ENCODE measurements at regions not wholly inside any gene's neighbourhood (a gene's known extent, or its start where the extent isn't known, plus 50 kb on each side); places are given as distances from the start of the nearest gene placed in this dataset.

- TF ChIP-seq CTCF (IDR thresholded peaks at IDR 0.05 in 2 of 3, conservative IDR thresholded peaks at IDR 0.05 in 1 of 3; ENCODE audit: borderline replicate concordance in 1 of 3, insufficient read depth in 1 of 3, low read depth in 2 of 3, low read length in 2 of 3) (no peak), SIN3A (IDR thresholded peaks at IDR 0.05; ENCODE audit: low read depth) (no peak), SP1 (IDR thresholded peaks at IDR 0.05; ENCODE audit: low read depth) (no peak), POLR2AphosphoS5 (IDR thresholded peaks at IDR 0.05; ENCODE audit: low read depth, low read length) (no peak), YY1 (IDR thresholded peaks at IDR 0.05; ENCODE audit: extremely low read depth, insufficient replicate concordance, low read depth, low read length) (no peak), EZH2 (IDR thresholded peaks at IDR 0.05) (no peak), POLR2A (IDR thresholded peaks at IDR 0.05; ENCODE audit: borderline replicate concordance, extremely low read depth, insufficient read depth, insufficient read length) (no peak), RAD21 (IDR thresholded peaks at IDR 0.05; ENCODE audit: low read depth) (no peak), JUND (IDR thresholded peaks at IDR 0.05) (no peak)
- TF ChIP-seq, protein P1, sequence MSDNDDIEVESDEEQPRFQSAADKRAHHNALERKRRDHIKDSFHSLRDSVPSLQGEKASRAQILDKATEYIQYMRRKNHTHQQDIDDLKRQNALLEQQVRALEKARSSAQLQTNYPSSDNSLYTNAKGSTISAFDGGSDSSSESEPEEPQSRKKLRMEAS (IDR thresholded peaks at IDR 0.05): no peak
- TF ChIP-seq, protein P2, sequence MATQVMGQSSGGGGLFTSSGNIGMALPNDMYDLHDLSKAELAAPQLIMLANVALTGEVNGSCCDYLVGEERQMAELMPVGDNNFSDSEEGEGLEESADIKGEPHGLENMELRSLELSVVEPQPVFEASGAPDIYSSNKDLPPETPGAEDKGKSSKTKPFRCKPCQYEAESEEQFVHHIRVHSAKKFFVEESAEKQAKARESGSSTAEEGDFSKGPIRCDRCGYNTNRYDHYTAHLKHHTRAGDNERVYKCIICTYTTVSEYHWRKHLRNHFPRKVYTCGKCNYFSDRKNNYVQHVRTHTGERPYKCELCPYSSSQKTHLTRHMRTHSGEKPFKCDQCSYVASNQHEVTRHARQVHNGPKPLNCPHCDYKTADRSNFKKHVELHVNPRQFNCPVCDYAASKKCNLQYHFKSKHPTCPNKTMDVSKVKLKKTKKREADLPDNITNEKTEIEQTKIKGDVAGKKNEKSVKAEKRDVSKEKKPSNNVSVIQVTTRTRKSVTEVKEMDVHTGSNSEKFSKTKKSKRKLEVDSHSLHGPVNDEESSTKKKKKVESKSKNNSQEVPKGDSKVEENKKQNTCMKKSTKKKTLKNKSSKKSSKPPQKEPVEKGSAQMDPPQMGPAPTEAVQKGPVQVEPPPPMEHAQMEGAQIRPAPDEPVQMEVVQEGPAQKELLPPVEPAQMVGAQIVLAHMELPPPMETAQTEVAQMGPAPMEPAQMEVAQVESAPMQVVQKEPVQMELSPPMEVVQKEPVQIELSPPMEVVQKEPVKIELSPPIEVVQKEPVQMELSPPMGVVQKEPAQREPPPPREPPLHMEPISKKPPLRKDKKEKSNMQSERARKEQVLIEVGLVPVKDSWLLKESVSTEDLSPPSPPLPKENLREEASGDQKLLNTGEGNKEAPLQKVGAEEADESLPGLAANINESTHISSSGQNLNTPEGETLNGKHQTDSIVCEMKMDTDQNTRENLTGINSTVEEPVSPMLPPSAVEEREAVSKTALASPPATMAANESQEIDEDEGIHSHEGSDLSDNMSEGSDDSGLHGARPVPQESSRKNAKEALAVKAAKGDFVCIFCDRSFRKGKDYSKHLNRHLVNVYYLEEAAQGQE (IDR thresholded peaks at IDR 0.05; ENCODE audit: low read depth): no peak
- TF ChIP-seq, protein P3, sequence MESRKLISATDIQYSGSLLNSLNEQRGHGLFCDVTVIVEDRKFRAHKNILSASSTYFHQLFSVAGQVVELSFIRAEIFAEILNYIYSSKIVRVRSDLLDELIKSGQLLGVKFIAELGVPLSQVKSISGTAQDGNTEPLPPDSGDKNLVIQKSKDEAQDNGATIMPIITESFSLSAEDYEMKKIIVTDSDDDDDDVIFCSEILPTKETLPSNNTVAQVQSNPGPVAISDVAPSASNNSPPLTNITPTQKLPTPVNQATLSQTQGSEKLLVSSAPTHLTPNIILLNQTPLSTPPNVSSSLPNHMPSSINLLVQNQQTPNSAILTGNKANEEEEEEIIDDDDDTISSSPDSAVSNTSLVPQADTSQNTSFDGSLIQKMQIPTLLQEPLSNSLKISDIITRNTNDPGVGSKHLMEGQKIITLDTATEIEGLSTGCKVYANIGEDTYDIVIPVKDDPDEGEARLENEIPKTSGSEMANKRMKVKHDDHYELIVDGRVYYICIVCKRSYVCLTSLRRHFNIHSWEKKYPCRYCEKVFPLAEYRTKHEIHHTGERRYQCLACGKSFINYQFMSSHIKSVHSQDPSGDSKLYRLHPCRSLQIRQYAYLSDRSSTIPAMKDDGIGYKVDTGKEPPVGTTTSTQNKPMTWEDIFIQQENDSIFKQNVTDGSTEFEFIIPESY (IDR thresholded peaks at IDR 0.05; ENCODE audit: extremely low read depth, insufficient replicate concordance, low read length): no peak
Measured at GRCh38 chr5:68755293-68755692, 338.5 kb upstream of the SLC30A5 start.

Measured in HCT116 (cell line).